Smooth muscle cell (in vitro differentiated cells): ENCODE measurements at regions not wholly inside any gene's neighbourhood (a gene's known extent, or its start where the extent isn't known, plus 50 kb on each side); places are given as distances from the start of the nearest gene placed in this dataset.

Experiments
- DNase-seq: peaks from one replicate; lab custom pipeline; 2025; ENCODE audit not compliant: unreplicated experiment; lab: John Stamatoyannopoulos, UW
- H2AFZ ChIP-seq: fragments of 200-600 bp; sonication (generic); 2 replicates; pipeline ENCODE4 v1.6.0; 2016; ENCODE audit warnings: antibody characterized with exemption, low read depth, mild to moderate bottlenecking
- H3F3A ChIP-seq: fragments of 200-600 bp; sonication (generic); 2 replicates; pipeline ENCODE4 v1.6.0; 2017; ENCODE audit warnings: antibody characterized with exemption, low read depth
- H3K27ac ChIP-seq: fragments of 200-600 bp; sonication (generic); 2 replicates; pipeline ENCODE4 v1.5.1; 2016; ENCODE audit warnings: low read depth, mild to moderate bottlenecking
- H3K27me3 ChIP-seq: fragments of 200-600 bp; sonication (generic); 2 replicates; pipeline ENCODE4 v1.6.1; 2016; ENCODE audit warnings: low read depth, mild to moderate bottlenecking
- H3K36me3 ChIP-seq: fragments of 200-600 bp; sonication (generic); 2 replicates; pipeline ENCODE4 v1.5.1; 2016; ENCODE audit warnings: low read depth
- H3K4me1 ChIP-seq: fragments of 200-600 bp; sonication (generic); 2 replicates; pipeline ENCODE4 v1.5.1; 2016; ENCODE audit warnings: low read depth
- H3K4me2 ChIP-seq: fragments of 200-600 bp; sonication (generic); 2 replicates; pipeline ENCODE4 v1.6.0; 2016; ENCODE audit warnings: mild to moderate bottlenecking
- H3K4me3 ChIP-seq: fragments of 200-600 bp; sonication (generic); 2 replicates; pipeline ENCODE4 v1.5.1; 2016; ENCODE audit warnings: mild to moderate bottlenecking
- H3K79me2 ChIP-seq: fragments of 200-600 bp; sonication (generic); 2 replicates; pipeline ENCODE4 v1.6.0; 2016; ENCODE audit warnings: low read depth, mild to moderate bottlenecking
- H3K9ac ChIP-seq: fragments of 200-600 bp; sonication (generic); 2 replicates; pipeline ENCODE4 v1.6.0; 2016; ENCODE audit warnings: low read depth
- H3K9me3 ChIP-seq: fragments of 200-600 bp; sonication (generic); replicated peaks from 2 replicates; pipeline ENCODE4 v1.5.1; 2016; ENCODE audit warnings: low read depth
- H4K20me1 ChIP-seq: fragments of 200-600 bp; sonication (generic); 2 replicates; pipeline ENCODE4 v1.6.0; 2016; ENCODE audit warnings: low read depth
- CTCF ChIP-seq: fragments of 200-600 bp; sonication (generic); IDR thresholded peaks from 2 replicates; pipeline ENCODE4 v1.5.1; 2017; ENCODE audit warnings: borderline replicate concordance, mild to moderate bottlenecking, antibody characterized with exemption; ENCODE audit not compliant: insufficient read depth, poor library complexity, severe bottlenecking
- WGBS: methylation state at CpG from one replicate; pipeline ENCODE4 v1.1.7; 2016; ENCODE audit warnings: low lambda C conversion rate; 5-methylcytosine and 5-hydroxymethylcytosine counted together

DNA sequence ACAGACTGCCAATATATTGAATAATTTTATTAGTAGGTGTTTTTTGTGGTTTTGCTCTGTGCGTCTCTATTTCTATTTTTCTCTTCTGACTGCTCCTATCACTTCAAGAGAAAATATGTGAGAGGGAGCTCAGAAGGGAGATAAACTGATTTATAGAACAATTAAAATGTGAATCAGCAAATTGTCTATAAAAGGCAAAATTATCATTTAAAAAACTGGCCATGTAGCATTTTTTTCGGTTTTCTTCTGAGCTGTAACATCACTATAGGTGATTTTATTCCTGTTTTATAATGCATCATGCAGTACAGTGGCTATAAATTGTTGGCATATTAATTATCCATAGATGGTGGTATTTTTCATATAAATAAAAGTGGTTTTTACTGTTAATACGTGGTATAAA lies 416.5 kb downstream of the DOK5 start:
- no peak for TF ChIP-seq CTCF
- H4K20me1 ChIP-seq, result no peaks in the 10 kb centered on the region
- H3K9me3 ChIP-seq, result no peaks in the 10 kb centered on the region
- 84% methylated on average over 3 of the region's 3 CpGs for WGBS
- no peak overlapping the region for H3K9ac ChIP-seq
- H3K4me2 ChIP-seq, result no peak overlapping the region
- no peaks in the 10 kb centered on the region for H3K4me1 ChIP-seq
- H3K4me3 ChIP-seq, result no peak overlapping the region
- no peaks in the 10 kb centered on the region for H3F3A ChIP-seq
- no peak overlapping the region for H3K27ac ChIP-seq
- DNase-seq, result no peak
- no peak overlapping the region for H2AFZ ChIP-seq
- H3K36me3 ChIP-seq, result no peaks in the 10 kb centered on the region
- H3K79me2 ChIP-seq, result no peaks in the 10 kb centered on the region
- no peaks in the 10 kb centered on the region for H3K27me3 ChIP-seq

DNA sequence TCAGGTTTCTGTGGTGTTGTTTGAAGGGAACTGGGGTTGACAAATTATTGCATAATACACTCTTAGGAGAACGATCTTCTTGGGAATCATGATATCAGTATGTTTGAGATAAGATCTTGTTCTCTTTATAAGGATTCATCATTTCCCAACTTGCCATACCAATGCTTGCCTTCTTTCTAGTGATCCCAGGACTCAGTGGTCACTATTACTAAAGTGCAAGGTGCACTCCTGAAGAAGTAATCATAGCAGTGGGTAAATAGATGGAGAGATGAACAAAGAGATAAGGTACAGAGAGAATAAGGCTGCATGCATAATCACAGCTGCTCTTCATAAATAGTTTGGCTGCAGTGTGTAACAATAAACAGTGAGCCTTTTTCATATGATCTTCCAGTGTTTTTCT lies 404.0 kb downstream of the DOK5 start:
- no peaks in the 10 kb centered on the region for H3K36me3 ChIP-seq
- no peak for DNase-seq
- H2AFZ ChIP-seq, result no peak overlapping the region
- H3K27ac ChIP-seq, result no peak overlapping the region
- no peaks in the 10 kb centered on the region for H3K27me3 ChIP-seq
- no peak for TF ChIP-seq CTCF
- no peaks in the 10 kb centered on the region for H3F3A ChIP-seq
- no peak overlapping the region for H3K4me2 ChIP-seq
- no peaks in the 10 kb centered on the region for H3K4me1 ChIP-seq
- H3K4me3 ChIP-seq, result no peak overlapping the region
- H3K9me3 ChIP-seq, result no peaks in the 10 kb centered on the region
- no peaks in the 10 kb centered on the region for H4K20me1 ChIP-seq
- H3K9ac ChIP-seq, result no peak overlapping the region
- no peaks in the 10 kb centered on the region for H3K79me2 ChIP-seq
- WGBS, result 81% methylated on average over 1 of the region's 1 CpG

GRCh38 chr20:54875307-54875706 lies 399.9 kb downstream of the DOK5 start:
- 87% methylated on average over 3 of the region's 3 CpGs for WGBS
- no peak for TF ChIP-seq CTCF
- Histone ChIP-seq H3K27ac (no peak overlapping the region), H3K36me3 (no peaks in the 10 kb centered on the region), H3K79me2 (no peaks in the 10 kb centered on the region), H3K4me2 (no peak overlapping the region), H2AFZ (no peak overlapping the region), H3K4me3 (no peak overlapping the region), H3F3A (no peaks in the 10 kb centered on the region), H3K9ac (no peak overlapping the region), H4K20me1 (no peaks in the 10 kb centered on the region), H3K4me1 (no peaks in the 10 kb centered on the region), H3K9me3 (no peaks in the 10 kb centered on the region), H3K27me3 (no peaks in the 10 kb centered on the region)
- no peak for DNase-seq

DNA sequence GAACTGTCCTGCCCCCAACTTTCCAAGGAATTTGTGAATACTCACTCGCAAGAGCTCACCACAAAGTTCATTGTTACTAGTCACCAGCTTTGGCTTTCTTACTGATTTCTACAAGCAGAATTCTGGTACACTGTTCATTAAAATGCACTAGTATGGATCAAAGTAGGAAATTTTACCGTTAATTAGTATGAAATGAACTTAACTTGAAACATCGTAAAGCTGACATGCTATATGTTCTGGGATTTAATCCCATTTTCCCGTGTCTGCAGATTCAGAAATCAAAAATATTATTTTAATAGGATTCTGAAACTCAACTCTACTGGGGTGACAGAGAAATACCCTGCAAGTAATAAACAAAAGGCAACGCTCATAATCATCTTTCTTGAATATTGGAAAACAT lies 399.3 kb downstream of the DOK5 start:
- Histone ChIP-seq H3K4me1 (no peaks in the 10 kb centered on the region), H3K27me3 (no peaks in the 10 kb centered on the region), H4K20me1 (no peaks in the 10 kb centered on the region), H3F3A (no peaks in the 10 kb centered on the region), H3K9ac (no peak overlapping the region), H3K9me3 (no peaks in the 10 kb centered on the region), H3K27ac (no peak overlapping the region), H3K4me2 (no peak overlapping the region), H3K79me2 (no peaks in the 10 kb centered on the region), H3K36me3 (no peaks in the 10 kb centered on the region), H3K4me3 (no peak overlapping the region), H2AFZ (no peak overlapping the region)
- TF ChIP-seq CTCF, result no peak
- WGBS, result 93% methylated on average over 5 of the region's 5 CpGs
- no peak for DNase-seq
